Breast epithelium (tissue), 3 donors: ENCODE measurements at regions not wholly inside any gene's neighbourhood (a gene's known extent, or its start where the extent isn't known, plus 50 kb on each side); places are given as distances from the start of the nearest gene placed in this dataset.
"Not testable (repeated sequence)": the region's sequence is repeated elsewhere in the genome, so short reads cannot be mapped to it uniquely, and the experiment has no call there.

Experiments
- POLR2A ChIP-seq: fragments of 450-650 bp; IDR thresholded peaks from one replicate; pipeline ENCODE4 v1.6.1; 2016; ENCODE audit warnings: antibody characterized with exemption, mild to moderate bottlenecking, moderate library complexity
- POLR2AphosphoS5 ChIP-seq, 3 donors: sonication (generic); formaldehyde crosslinking; IDR thresholded peaks; one replicate each; pipeline ENCODE4 v1.6.1; 2017; ENCODE audit warnings: antibody characterized with exemption in 3 of 3
- TF ChIP-seq, protein P1 (sequence below), 3 donors: fragments of 450-650 bp; IDR thresholded peaks; one replicate each; pipeline ENCODE4 v1.5.1; 2016 to 2017; ENCODE audit warnings: antibody characterized with exemption in 3 of 3, mild to moderate bottlenecking in 3 of 3, moderate library complexity in 3 of 3

GRCh38 chr6:3925223-3926149 is 76.3 kb downstream of the FAM50B start:
- TF ChIP-seq, protein P1, sequence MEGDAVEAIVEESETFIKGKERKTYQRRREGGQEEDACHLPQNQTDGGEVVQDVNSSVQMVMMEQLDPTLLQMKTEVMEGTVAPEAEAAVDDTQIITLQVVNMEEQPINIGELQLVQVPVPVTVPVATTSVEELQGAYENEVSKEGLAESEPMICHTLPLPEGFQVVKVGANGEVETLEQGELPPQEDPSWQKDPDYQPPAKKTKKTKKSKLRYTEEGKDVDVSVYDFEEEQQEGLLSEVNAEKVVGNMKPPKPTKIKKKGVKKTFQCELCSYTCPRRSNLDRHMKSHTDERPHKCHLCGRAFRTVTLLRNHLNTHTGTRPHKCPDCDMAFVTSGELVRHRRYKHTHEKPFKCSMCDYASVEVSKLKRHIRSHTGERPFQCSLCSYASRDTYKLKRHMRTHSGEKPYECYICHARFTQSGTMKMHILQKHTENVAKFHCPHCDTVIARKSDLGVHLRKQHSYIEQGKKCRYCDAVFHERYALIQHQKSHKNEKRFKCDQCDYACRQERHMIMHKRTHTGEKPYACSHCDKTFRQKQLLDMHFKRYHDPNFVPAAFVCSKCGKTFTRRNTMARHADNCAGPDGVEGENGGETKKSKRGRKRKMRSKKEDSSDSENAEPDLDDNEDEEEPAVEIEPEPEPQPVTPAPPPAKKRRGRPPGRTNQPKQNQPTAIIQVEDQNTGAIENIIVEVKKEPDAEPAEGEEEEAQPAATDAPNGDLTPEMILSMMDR (IDR thresholded peaks at IDR 0.05): not testable (repeated sequence)
- not testable (repeated sequence) for TF ChIP-seq POLR2AphosphoS5 (IDR thresholded peaks at IDR 0.05); POLR2A
